H1 (cell line): ENCODE measurements at regions not wholly inside any gene's neighbourhood (a gene's known extent, or its start where the extent isn't known, plus 50 kb on each side); places are given as distances from the start of the nearest gene placed in this dataset.

Experiments
- CTCF ChIA-PET: fragments of 300-600 bp; sonication (Branson Sonifier 250); formaldehyde crosslinking; loops from one replicate; lab custom pipeline; 2021; ENCODE audit not compliant: partially characterized antibody; lab: Charles Lee
- POLR2A ChIA-PET: fragments of 300-600 bp; sonication (Branson Sonifier 250); formaldehyde crosslinking; loops from one replicate; lab custom pipeline; 2021; ENCODE audit warnings: inconsistent platforms; ENCODE audit not compliant: partially characterized antibody; lab: Charles Lee
- DNase-seq, 2 experiments: peaks; one replicate each; pipeline versions ENCODE4 v3.0.0 to v3.0.0-alpha.2; 2010 to 2022; ENCODE audit warnings: low spot score in 2 of 2, low read depth in 1 of 2, mixed read lengths in 1 of 2
- FAIRE-seq: peaks from 2 replicates; lab custom pipeline; 2011; peaks lifted over from hg19 to GRCh38; lab: Jason Lieb, UNC
- H2AFZ ChIP-seq: 2 replicates; pipeline ENCODE4 v1.8.1; 2012; ENCODE audit warnings: low read length, inconsistent platforms
- H2AK5ac ChIP-seq: 2 replicates; pipeline ENCODE4 v1.6.1; 2013; ENCODE audit warnings: low read depth, low read length
- H2BK120ac ChIP-seq: replicated peaks from 2 replicates; pipeline ENCODE3; 2013; ENCODE audit warnings: low read depth, low read length, inconsistent platforms
- H2BK12ac ChIP-seq: 2 replicates; pipeline ENCODE4 v1.6.1; 2013; ENCODE audit warnings: low read depth, low read length
- H2BK15ac ChIP-seq: 2 replicates; pipeline ENCODE4 v1.6.1; 2013; ENCODE audit warnings: low read length
- H2BK20ac ChIP-seq: 2 replicates; pipeline ENCODE4 v1.6.1; 2013; ENCODE audit warnings: low read length
- H2BK5ac ChIP-seq: 2 replicates; pipeline ENCODE4 v1.6.1; 2013; ENCODE audit warnings: low read depth, low read length
- H3K14ac ChIP-seq: 2 replicates; pipeline ENCODE4 v1.6.1; 2013; ENCODE audit warnings: inconsistent platforms; ENCODE audit not compliant: insufficient read length
- H3K18ac ChIP-seq: 2 replicates; pipeline ENCODE4 v1.6.1; 2013; ENCODE audit warnings: low read length; ENCODE audit errors: extremely low read depth
- H3K23ac ChIP-seq: 2 replicates; pipeline ENCODE4 v1.6.1; 2013; ENCODE audit warnings: inconsistent platforms; ENCODE audit not compliant: insufficient read length
- H3K23me2 ChIP-seq: 2 replicates; pipeline ENCODE4 v1.6.1; 2013; ENCODE audit warnings: low read depth, low read length
- H3K27ac ChIP-seq: 2 replicates; pipeline ENCODE4 v1.6.1; 2011; ENCODE audit warnings: low read depth, low read length, inconsistent platforms
- H3K27me3 ChIP-seq, 4 experiments: replicated peaks in 1 of 4; 1 replicate in 1 of 4; 2 replicates in 3 of 4; pipeline versions ENCODE4 v1.6.1 to v1.8.1; 2011 to 2013; ENCODE audit warnings: low read length in 3 of 4, mild to moderate bottlenecking in 3 of 4, inconsistent platforms in 2 of 4, mixed read lengths in 2 of 4, moderate library complexity in 1 of 4; ENCODE audit not compliant: control insufficient read depth in 3 of 4, insufficient read depth in 3 of 4; ENCODE audit errors: extremely low read depth in 1 of 4
- H3K36me3 ChIP-seq, 4 experiments: 2 replicates each; pipeline versions ENCODE4 v1.6.1 to v1.8.1; 2011 to 2013; ENCODE audit warnings: mild to moderate bottlenecking in 4 of 4, low read length in 3 of 4, moderate library complexity in 2 of 4, control low read depth in 1 of 4, inconsistent platforms in 1 of 4; ENCODE audit not compliant: insufficient read depth in 4 of 4, control insufficient read depth in 2 of 4
- H3K4ac ChIP-seq: replicated peaks from 2 replicates; pipeline ENCODE3; 2013; ENCODE audit warnings: low read length, low read depth, mixed read lengths, inconsistent platforms; ENCODE audit not compliant: insufficient read length
- H3K4me1 ChIP-seq, 4 experiments: replicated peaks in 1 of 4; 1 replicate in 1 of 4; 2 replicates in 3 of 4; pipeline versions ENCODE4 v1.6.1 to v1.8.1; 2011 to 2013; ENCODE audit warnings: low read length in 3 of 4, inconsistent platforms in 2 of 4, mixed read lengths in 1 of 4; ENCODE audit not compliant: insufficient read depth in 4 of 4, control insufficient read depth in 3 of 4
- H3K4me2 ChIP-seq, 2 experiments: 2 replicates each; pipeline versions ENCODE4 v1.6.1 to v1.8.1; 2011 to 2013; ENCODE audit warnings: low read depth in 2 of 2, low read length in 2 of 2, control low read depth in 1 of 2, inconsistent platforms in 1 of 2, mild to moderate bottlenecking in 1 of 2; ENCODE audit not compliant: insufficient read depth in 1 of 2
- H3K4me3 ChIP-seq, 4 experiments: fragments of 200-600, 300-600 bp in 1 of 4; sonication (generic), shearing (Covaris generic), sonication (Bioruptor Twin) in 1 of 4; 2 replicates each; pipeline versions ENCODE4 v1.5.1 to v1.8.1; 2011 to 2016; ENCODE audit warnings: low read length in 4 of 4, low read depth in 3 of 4, control low read depth in 2 of 4, inconsistent platforms in 2 of 4, mild to moderate bottlenecking in 2 of 4, mixed read lengths in 1 of 4, moderate library complexity in 1 of 4; ENCODE audit not compliant: insufficient read depth in 2 of 4; ENCODE audit errors: extremely low read depth in 1 of 4
- H3K56ac ChIP-seq: replicated peaks from 2 replicates; pipeline ENCODE3; 2013; ENCODE audit warnings: low read depth, mild to moderate bottlenecking, mixed read lengths, low read length, inconsistent platforms; ENCODE audit not compliant: insufficient read length
- H3K79me1 ChIP-seq: 2 replicates; pipeline ENCODE4 v1.6.1; 2013; ENCODE audit warnings: low read depth, low read length, control low read depth
- H3K79me2 ChIP-seq, 2 experiments: 2 replicates each; pipeline versions ENCODE4 v1.6.1 to v1.8.1; 2012 to 2013; ENCODE audit warnings: low read length in 2 of 2, mild to moderate bottlenecking in 2 of 2, inconsistent platforms in 1 of 2; ENCODE audit not compliant: insufficient read depth in 2 of 2, control insufficient read depth in 1 of 2
- H3K9ac ChIP-seq, 4 experiments: replicated peaks in 1 of 4; 1 replicate in 1 of 4; 2 replicates in 3 of 4; pipeline versions ENCODE4 v1.6.1 to v1.8.1; 2011 to 2013; ENCODE audit warnings: low read depth in 3 of 4, low read length in 3 of 4, control low read depth in 2 of 4, mild to moderate bottlenecking in 2 of 4, moderate library complexity in 2 of 4, inconsistent platforms in 1 of 4; ENCODE audit errors: extremely low read depth in 1 of 4
- H3K9me3 ChIP-seq, 2 experiments: 2 replicates each; pipeline versions ENCODE4 v1.6.1 to v1.8.1; 2012 to 2013; ENCODE audit warnings: mild to moderate bottlenecking in 2 of 2, moderate library complexity in 2 of 2, control low read depth in 1 of 2, inconsistent platforms in 1 of 2, low read depth in 1 of 2, low read length in 1 of 2, mixed read lengths in 1 of 2; ENCODE audit not compliant: insufficient read depth in 2 of 2
- H4K20me1 ChIP-seq, 2 experiments: replicated peaks in 1 of 2; 2 replicates each; pipeline versions ENCODE3 to v1.8.1; 2011 to 2013; ENCODE audit warnings: inconsistent platforms in 2 of 2, low read length in 2 of 2, mild to moderate bottlenecking in 1 of 2; ENCODE audit not compliant: insufficient read depth in 2 of 2, control insufficient read depth in 1 of 2
- H4K5ac ChIP-seq: 2 replicates; pipeline ENCODE4 v1.6.1; 2013; ENCODE audit warnings: low read length, low read depth, mixed read lengths, inconsistent platforms; ENCODE audit not compliant: insufficient read length
- H4K8ac ChIP-seq: 2 replicates; pipeline ENCODE4 v1.8.0; 2013; ENCODE audit warnings: mild to moderate bottlenecking, moderate library complexity, low read length, inconsistent platforms; ENCODE audit not compliant: insufficient read depth; ENCODE audit errors: extremely low read depth
- H4K91ac ChIP-seq: replicated peaks from 2 replicates; pipeline ENCODE3; 2013; ENCODE audit warnings: low read length, mixed read lengths, inconsistent platforms; ENCODE audit not compliant: insufficient read length
- CTCF ChIP-seq, 3 experiments: IDR thresholded peaks; 1 replicate in 2 of 3; 2 replicates in 1 of 3; pipeline versions ENCODE4 v1.5.1 to v1.6.1; 2011; ENCODE audit warnings: low read length in 3 of 3, mild to moderate bottlenecking in 3 of 3, inconsistent platforms in 2 of 3, low read depth in 1 of 3, moderate library complexity in 1 of 3; ENCODE audit not compliant: insufficient read depth in 1 of 3; ENCODE audit errors: control extremely low read depth in 1 of 3
- EP300 ChIP-seq, 2 experiments: IDR thresholded peaks; 1 replicate in 1 of 2; 2 replicates in 1 of 2; pipeline ENCODE4 v1.6.1; 2011 to 2012; ENCODE audit warnings: low read depth in 2 of 2, low read length in 2 of 2, mild to moderate bottlenecking in 2 of 2, borderline replicate concordance in 1 of 2, inconsistent platforms in 1 of 2, moderate library complexity in 1 of 2
- EZH2 ChIP-seq: fragments of 200-600 bp; sonication (generic); IDR thresholded peaks from 2 replicates; pipeline ENCODE4 v1.7.1; 2012; ENCODE audit warnings: low read depth, mild to moderate bottlenecking, moderate library complexity, low read length, inconsistent platforms; ENCODE audit not compliant: severe bottlenecking
- PHF8 ChIP-seq: fragments of 200-600 bp; sonication (generic); conservative IDR thresholded peaks from 2 replicates; pipeline ENCODE4 v1.7.1; 2012; ENCODE audit warnings: low read depth, mild to moderate bottlenecking, inconsistent platforms, low read length, moderate library complexity
- SP1 ChIP-seq: IDR thresholded peaks from 2 replicates; pipeline ENCODE4 v1.6.1; 2011; ENCODE audit warnings: low read depth, low read length
- WGBS, 2 experiments: shearing (Covaris generic) in 1 of 2; methylation state at CpG; one replicate each; pipeline versions ENCODE4 v1.1.6 to v1.1.7; 2013 to 2015; ENCODE audit warnings: low lambda C conversion rate in 2 of 2, mixed read lengths in 2 of 2, inconsistent platforms in 1 of 2, low coverage in 1 of 2, missing lambda C conversion rate in 1 of 2; ENCODE audit not compliant: insufficient replicate concordance in 2 of 2, insufficient coverage in 1 of 2, insufficient read length in 1 of 2; ENCODE audit errors: extremely low coverage in 1 of 2, missing lambda C conversion rate in 1 of 2; 5-methylcytosine and 5-hydroxymethylcytosine counted together

DNA sequence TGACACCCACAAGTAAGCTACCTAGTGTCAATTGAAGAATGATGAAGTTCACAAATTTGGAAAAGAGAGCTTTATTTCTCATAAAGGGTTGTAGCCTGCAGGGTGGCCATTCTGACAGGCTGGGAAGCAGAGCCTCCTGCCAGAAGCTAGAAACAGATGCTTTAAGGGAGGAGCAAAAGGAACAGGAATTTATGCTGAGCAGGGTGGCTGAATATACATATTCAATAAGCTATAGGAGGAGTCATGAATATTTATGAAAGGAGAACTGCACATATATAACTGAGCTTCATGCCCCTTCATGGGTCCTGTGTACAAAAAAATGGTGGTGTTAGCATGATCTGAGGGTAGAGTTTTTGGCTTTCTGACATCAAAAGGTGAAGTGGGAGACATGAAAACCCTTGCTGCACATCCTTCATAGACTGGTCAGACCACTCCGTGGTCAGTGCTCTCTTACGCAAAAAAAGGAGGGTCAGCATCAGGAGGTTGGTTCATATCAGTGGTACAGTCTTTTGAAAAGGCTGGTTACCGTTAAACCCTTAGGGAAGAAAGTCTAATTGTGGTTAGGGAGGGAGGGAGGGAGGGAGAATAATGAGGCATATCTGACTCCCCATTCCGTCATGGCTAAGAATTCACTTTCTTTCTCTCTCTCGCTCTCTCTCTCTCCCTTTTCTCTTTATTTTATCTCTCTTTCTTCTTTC lies 121.4 kb downstream of the LUZP4 start:
- FAIRE-seq, result no peak
- Histone ChIP-seq H4K5ac (no peak overlapping the region), H3K4me1 (no peaks in the 10 kb centered on the region), H3K56ac (no peak overlapping the region), H2AFZ (no peak overlapping the region), H3K18ac (no peak overlapping the region), H3K27ac (no peak overlapping the region), H3K23me2 (no peaks in the 10 kb centered on the region), H3K36me3 (no peaks in the 10 kb centered on the region), H3K4ac (no peak overlapping the region), H3K9ac (no peak overlapping the region), H2BK120ac (no peak overlapping the region), H4K8ac (no peak overlapping the region), H3K79me2 (no peaks in the 10 kb centered on the region), H3K9me3 (no peaks in the 10 kb centered on the region), H2BK12ac (no peak overlapping the region), H3K14ac (no peak overlapping the region), H4K91ac (no peak overlapping the region), H2BK5ac (no peak overlapping the region), H3K27me3 (no peaks in the 10 kb centered on the region), H2BK20ac (no peak overlapping the region), H3K79me1 (no peaks in the 10 kb centered on the region), H4K20me1 (no peaks in the 10 kb centered on the region), H3K4me3 (no peak overlapping the region), H3K4me2 (no peak overlapping the region), H2BK15ac (no peak overlapping the region), H3K23ac (no peak overlapping the region), H2AK5ac (no peak overlapping the region)
- TF ChIP-seq PHF8 (no peak), CTCF (IDR thresholded peaks at IDR 0.05; ENCODE audit: control extremely low read depth in 1 of 3, insufficient read depth in 1 of 3, low read depth in 1 of 3, low read length in 3 of 3) (no peak), SP1 (no peak), EZH2 (no peak), EP300 (IDR thresholded peaks at IDR 0.05; ENCODE audit: borderline replicate concordance in 1 of 2, low read depth in 2 of 2, low read length in 2 of 2) (no peak)
- ChIA-PET POLR2A (no interaction called here), CTCF (interaction anchor here (0.9 kb wide), 1 partner anchor 80 kb away, joined by 3 read pairs; no protein-coding TSS in a partner anchor)
- no CpG with 5 or more reads among the region's 5 CpGs for WGBS, 2 experiments
- DNase-seq, result no peak
